ENCODE measurements at regions not wholly inside any gene's neighbourhood (a gene's known extent, or its start where the extent isn't known, plus 50 kb on each side); places are given as distances from the start of the nearest gene placed in this dataset.

- TF ChIP-seq CTCF (IDR thresholded peaks at IDR 0.05) (no peak), POLR2A (IDR thresholded peaks at IDR 0.05; ENCODE audit: low read length) (no peak), JUN (IDR thresholded peaks at IDR 0.05) (no peak), EP300 (IDR thresholded peaks at IDR 0.05) (no peak), HMGXB4 (CRISPR knock-in tag; IDR thresholded peaks at IDR 0.05; ENCODE audit: borderline replicate concordance) (no peak), CEBPB (IDR thresholded peaks at IDR 0.05) (no peak)
- TF ChIP-seq, protein P1, sequence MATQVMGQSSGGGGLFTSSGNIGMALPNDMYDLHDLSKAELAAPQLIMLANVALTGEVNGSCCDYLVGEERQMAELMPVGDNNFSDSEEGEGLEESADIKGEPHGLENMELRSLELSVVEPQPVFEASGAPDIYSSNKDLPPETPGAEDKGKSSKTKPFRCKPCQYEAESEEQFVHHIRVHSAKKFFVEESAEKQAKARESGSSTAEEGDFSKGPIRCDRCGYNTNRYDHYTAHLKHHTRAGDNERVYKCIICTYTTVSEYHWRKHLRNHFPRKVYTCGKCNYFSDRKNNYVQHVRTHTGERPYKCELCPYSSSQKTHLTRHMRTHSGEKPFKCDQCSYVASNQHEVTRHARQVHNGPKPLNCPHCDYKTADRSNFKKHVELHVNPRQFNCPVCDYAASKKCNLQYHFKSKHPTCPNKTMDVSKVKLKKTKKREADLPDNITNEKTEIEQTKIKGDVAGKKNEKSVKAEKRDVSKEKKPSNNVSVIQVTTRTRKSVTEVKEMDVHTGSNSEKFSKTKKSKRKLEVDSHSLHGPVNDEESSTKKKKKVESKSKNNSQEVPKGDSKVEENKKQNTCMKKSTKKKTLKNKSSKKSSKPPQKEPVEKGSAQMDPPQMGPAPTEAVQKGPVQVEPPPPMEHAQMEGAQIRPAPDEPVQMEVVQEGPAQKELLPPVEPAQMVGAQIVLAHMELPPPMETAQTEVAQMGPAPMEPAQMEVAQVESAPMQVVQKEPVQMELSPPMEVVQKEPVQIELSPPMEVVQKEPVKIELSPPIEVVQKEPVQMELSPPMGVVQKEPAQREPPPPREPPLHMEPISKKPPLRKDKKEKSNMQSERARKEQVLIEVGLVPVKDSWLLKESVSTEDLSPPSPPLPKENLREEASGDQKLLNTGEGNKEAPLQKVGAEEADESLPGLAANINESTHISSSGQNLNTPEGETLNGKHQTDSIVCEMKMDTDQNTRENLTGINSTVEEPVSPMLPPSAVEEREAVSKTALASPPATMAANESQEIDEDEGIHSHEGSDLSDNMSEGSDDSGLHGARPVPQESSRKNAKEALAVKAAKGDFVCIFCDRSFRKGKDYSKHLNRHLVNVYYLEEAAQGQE (IDR thresholded peaks at IDR 0.05): no peak
- TF ChIP-seq, protein P2, sequence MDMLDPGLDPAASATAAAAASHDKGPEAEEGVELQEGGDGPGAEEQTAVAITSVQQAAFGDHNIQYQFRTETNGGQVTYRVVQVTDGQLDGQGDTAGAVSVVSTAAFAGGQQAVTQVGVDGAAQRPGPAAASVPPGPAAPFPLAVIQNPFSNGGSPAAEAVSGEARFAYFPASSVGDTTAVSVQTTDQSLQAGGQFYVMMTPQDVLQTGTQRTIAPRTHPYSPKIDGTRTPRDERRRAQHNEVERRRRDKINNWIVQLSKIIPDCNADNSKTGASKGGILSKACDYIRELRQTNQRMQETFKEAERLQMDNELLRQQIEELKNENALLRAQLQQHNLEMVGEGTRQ (IDR thresholded peaks at IDR 0.05): no peak
- TF ChIP-seq, protein P3, sequence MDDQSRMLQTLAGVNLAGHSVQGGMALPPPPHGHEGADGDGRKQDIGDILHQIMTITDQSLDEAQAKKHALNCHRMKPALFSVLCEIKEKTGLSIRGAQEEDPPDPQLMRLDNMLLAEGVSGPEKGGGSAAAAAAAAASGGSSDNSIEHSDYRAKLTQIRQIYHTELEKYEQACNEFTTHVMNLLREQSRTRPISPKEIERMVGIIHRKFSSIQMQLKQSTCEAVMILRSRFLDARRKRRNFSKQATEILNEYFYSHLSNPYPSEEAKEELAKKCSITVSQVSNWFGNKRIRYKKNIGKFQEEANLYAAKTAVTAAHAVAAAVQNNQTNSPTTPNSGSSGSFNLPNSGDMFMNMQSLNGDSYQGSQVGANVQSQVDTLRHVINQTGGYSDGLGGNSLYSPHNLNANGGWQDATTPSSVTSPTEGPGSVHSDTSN (IDR thresholded peaks at IDR 0.05): no peak
- TF ChIP-seq, protein P4, sequence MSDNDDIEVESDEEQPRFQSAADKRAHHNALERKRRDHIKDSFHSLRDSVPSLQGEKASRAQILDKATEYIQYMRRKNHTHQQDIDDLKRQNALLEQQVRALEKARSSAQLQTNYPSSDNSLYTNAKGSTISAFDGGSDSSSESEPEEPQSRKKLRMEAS (IDR thresholded peaks at IDR 0.05): no peak
These were observed 187.1 kb upstream of the HMGA2 start for GRCh38 chr12:65637150-65637549.

All from A549 (cell line).